ENCODE measurements at regions not wholly inside any gene's neighbourhood (a gene's known extent, or its start where the extent isn't known, plus 50 kb on each side); places are given as distances from the start of the nearest gene placed in this dataset.
"Not testable (repeated sequence)": the region's sequence is repeated elsewhere in the genome, so short reads cannot be mapped to it uniquely, and the experiment has no call there.

- DNase-seq (ENCODE audit: low spot score), result no peak
Measured at GRCh38 chr1:29624320-29625083, 388.2 kb downstream of the PTPRU start.

DNA sequence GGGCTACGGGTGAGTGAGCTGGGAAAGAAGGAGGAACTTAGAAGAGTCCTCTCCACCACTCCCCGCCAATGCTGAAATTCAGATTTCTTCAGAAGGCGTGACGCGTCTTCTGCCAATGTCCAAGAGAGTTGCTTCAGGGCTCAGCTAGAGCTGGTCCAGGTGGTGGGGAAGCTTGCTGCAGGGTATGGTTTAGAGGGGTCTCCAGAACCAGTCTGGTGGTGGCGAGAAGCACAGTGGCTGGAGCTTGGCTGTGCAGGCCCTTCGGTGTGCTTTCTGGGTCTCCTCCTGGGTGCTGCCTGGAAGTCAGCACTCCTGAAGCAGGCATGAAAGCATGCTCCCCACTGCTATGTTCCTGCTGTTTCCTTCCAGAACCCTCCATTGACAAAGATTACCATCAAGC is 387.2 kb downstream of the PTPRU start:
- DNase-seq (ENCODE audit: low spot score), result no peak

GRCh38 chr1:29621826-29622435 is 385.6 kb downstream of the PTPRU start:
- DNase-seq (ENCODE audit: low spot score), result no peak

GRCh38 chr1:29620631-29621030 is 384.3 kb downstream of the PTPRU start:
- DNase-seq (ENCODE audit: low spot score), result no peak

DNA sequence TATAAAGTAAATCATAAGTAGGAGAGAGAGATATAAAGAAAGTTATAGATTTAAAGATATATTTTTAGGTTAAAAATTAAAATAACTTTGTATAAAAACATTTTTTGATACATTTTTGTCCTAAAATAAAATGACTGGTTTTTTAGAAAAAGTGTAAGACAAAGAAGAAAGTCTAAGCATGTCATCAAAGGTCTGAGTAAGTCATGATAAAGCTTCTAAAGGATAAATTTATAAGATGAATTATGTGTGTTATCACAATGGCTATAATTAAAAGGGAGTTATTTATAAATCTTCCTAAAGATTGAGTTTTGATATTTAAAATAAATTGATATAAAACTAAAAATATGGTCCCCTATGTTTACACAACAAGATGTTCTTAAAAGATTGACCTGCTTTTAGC is 370.9 kb downstream of the PTPRU start:
- no peak for DNase-seq (ENCODE audit: low spot score)

- DNase-seq (ENCODE audit: low spot score), result not testable (repeated sequence)
Measured at GRCh38 chr1:29604796-29605195, 368.5 kb downstream of the PTPRU start.

DNA sequence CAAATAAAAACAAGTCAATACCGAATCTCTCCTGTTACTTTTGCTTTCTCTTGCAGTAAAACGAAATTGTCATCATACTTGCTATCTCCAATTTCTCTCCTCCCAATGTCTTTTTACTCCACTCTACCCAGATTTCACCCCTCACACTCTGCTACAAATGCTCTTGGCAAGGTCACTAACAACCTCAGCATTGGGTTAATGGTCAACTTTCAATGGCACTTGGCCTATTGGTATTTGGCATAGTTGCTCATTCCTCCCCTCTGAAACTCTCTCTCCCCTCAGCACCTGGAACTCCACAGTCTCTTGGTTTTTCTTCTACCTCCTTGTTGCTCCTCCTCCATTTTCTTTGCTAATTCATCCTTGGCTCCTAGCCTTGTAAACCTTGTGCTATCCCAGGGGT is 367.3 kb downstream of the PTPRU start:
- DNase-seq (ENCODE audit: low spot score), result no peak

- no peak for DNase-seq (ENCODE audit: low spot score)
Measured at GRCh38 chr1:29602203-29602602, 365.9 kb downstream of the PTPRU start.

GRCh38 chr1:29601021-29601420 is 364.7 kb downstream of the PTPRU start:
- DNase-seq (ENCODE audit: low spot score), result no peak

DNA sequence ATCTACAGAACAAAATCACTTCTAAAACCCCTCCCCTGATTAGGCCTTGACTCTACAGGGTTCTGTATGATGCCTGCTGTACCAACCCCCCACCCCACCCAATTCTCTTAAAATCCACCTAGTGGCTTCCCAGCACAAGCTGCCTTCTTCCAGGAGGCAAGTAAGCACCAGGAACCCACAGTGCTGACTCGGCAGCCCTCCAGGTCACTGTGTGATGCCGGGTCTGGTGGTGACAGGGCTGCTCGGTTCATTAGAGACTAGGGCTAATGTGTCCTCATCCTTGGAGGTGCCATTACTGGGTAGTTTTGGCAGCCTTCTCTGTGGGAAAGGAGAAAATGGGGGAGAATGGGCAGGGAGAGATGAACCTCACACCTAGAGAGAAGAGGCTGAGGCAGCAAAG is 363.5 kb downstream of the PTPRU start:
- DNase-seq (ENCODE audit: low spot score), result no peak

GRCh38 chr1:29599071-29599470 is 362.7 kb downstream of the PTPRU start:
- DNase-seq (ENCODE audit: low spot score), result no peak

- DNase-seq (ENCODE audit: low spot score), result no peak
Measured at GRCh38 chr1:29597861-29598260, 361.5 kb downstream of the PTPRU start.

- DNase-seq (ENCODE audit: low spot score), result peak; percentile 10
Measured at GRCh38 chr1:29593601-29594382, 357.5 kb downstream of the PTPRU start.

DNA sequence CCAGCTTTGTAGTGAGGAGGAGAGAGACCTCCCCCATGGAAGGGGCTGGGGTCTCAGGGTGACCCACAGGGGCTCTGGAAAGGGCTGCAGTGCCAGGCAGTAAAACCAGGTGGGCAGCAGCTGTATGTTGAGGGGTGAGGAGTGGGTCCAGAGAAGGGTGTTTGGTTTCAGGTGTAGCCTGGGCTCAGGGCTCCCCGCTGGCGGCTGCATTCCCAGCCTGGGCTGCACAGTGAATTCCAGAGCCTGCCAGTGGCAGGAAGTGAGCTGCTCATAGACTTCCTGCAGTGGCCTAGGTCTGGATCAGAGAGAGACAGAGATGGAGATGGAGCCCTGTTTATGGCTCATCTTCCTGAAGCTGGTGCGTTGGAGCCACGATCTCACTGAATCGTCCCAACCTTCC is 356.4 kb downstream of the PTPRU start:
- DNase-seq (ENCODE audit: low spot score), result no peak

- no peak for DNase-seq (ENCODE audit: low spot score)
Measured at GRCh38 chr1:29592261-29592615, 355.9 kb downstream of the PTPRU start.

DNA sequence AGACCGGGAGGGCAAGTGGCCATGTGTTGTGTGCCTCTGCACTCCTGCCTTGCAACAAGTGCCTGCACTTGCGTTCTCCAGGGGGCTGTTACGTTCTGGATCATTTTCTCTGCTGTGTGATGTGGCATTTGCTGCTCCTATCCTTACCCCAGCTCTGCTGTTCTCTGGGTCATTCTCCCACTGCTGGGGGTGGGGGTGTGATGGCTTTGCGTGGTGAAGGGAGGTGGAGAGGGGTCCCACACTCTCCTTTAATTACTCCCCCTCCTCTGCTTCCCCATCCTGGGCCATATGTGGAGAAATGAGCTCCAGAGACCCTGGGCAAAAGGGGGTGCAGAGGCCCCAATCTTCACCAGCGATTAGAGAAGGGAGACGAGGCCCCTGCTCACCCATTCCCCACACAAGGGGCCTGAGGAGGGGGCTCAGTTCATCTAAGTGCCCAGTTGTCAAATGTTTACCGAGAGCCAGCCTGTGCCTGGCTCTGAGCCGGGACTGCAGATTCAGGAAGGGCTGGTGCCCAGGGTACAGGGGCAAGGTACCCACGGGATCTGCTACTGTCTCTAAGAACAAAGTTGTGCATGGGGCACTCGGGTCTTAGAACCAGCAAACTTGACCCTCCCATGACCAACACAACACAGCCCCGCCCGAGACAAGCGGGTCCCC is 355.4 kb downstream of the PTPRU start:
- no peak for DNase-seq (ENCODE audit: low spot score)

DNA sequence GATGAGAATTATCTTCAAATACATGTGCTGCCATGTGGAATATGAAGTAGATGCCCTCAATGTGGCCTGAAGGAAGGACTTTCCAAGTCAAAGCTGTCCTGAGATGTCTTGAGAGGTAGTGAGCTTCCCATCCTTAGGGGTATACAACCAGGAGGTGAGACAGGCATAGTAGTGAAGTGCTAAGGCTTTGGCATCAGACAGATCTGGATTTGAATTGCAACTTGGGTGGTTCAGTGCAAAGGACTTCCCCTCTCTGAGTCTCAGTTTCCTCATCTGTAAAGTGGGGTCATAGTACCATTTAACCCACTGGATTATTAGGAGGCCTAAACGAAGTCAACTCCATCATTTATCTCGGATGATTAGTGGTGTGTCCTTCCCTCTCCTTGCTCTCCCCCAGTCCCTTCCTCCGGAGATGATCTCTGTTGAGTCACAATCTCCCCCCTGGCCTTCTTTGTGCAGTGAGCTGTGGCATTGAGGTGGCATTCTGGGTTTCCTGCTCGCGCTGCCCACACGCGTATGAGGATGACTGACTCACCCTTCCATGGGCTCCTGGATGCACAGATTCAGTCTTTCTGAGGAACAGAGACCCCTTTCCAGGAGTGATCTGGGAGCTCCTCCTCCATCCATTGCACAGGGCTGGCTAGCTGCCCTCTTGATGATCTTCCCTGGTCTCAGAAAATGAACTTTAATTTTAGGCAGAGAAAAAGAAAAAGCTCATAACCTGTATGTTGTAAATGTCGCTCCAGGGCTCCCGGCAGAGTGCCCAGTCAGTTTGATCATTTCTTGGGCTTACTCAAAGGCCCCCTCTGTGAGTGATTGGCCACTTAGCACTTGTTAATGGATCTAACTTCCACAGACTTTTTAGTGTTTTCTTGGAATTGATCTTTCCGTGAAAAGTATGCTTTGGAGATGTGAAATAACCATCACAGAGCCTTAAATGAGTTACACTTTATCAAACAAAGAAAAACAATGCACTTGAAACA is 354.6 kb downstream of the PTPRU start:
- DNase-seq (ENCODE audit: low spot score), result no peak

DNA sequence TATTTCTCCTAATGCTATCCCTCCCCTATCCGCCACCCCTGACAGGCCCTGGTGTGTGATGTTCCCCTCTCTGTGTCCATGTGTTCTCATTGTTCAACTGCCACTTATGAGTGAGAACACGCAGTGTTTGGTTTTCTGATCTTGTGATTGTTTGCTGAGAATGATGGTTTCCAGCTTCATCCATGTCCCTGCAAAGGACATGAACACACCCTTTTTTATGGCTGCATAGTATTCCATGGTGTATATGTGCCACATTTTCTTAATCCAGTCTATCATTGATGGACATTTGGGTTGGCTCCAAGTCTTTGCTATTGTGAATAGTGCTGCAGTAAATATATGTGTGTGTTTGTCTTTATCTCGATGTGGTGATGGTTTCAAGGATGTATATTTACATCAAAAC is 353.4 kb downstream of the PTPRU start:
- not testable (repeated sequence) for DNase-seq (ENCODE audit: low spot score)

DNA sequence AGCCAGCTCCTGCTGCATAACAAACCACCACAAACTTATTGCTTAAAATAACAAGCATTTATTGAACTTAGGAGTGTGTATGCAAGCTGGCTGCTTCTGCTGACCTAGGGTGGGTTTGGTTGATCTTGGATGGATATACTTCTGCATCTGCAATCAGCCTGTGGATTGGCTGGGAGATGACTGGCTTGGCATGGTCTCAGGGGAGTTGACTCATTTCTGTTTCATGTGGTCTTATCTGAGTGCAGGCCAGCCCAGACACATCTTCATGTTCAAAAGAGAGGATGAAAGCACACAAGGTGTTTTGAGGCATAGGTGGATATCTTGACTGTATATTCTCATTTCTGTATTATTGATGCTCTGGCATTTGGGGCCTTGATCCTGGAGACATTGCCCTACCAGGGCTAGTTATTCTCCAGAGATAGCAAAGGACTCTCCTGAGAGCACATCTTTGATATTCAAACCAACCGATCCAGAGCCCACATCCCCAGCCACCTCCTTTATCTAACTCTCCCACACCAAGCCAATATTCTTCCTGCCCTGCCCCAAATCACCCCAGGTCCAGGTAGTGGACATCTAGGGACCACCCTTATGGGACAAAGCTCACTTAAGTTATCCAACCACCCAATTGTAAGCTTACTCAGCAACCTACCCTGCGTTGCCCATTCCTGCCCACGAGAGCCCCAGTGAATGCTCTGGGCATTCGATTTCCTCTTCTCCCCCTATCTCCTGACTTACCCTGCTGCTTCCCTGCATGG is 350.8 kb downstream of the PTPRU start:
- DNase-seq (ENCODE audit: low spot score), result no peak

- DNase-seq (ENCODE audit: low spot score), result no peak
Measured at GRCh38 chr1:29586215-29586614, 349.9 kb downstream of the PTPRU start.

- no peak for DNase-seq (ENCODE audit: low spot score)
Measured at GRCh38 chr1:29585656-29586055, 349.3 kb downstream of the PTPRU start.
